HG02970 (cell line): ENCODE measurements at regions not wholly inside any gene's neighbourhood (a gene's known extent, or its start where the extent isn't known, plus 50 kb on each side); places are given as distances from the start of the nearest gene placed in this dataset.

ENCODE experiments used
- ATAC-seq: cut with Tn5 transposase; IDR thresholded peaks from one replicate; pipeline ENCODE4 v1.9.1; 2021; ENCODE audit warnings: mild to moderate bottlenecking, moderate library complexity, moderate number of reproducible peaks; ENCODE audit not compliant: unreplicated experiment, low FRiP score

DNA sequence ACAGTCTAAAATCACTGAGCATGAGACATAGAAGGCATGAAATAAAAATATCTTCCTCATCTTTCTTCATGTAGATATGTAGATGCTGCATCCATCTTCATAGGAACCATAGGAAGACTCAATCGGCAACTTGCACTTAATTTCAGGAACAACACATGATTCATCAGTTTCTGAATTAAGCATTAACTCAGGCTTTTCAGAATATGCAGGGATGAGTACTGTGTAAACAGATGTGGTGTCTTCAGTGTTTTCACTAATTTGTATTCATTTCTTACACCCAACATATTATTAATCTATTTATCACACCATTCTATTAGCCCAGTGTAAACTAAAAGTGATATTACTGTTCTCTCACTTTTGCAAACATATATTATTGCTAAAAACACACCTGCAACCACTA is 305.9 kb upstream of the DAB2 start:
- ATAC-seq = no peak

DNA sequence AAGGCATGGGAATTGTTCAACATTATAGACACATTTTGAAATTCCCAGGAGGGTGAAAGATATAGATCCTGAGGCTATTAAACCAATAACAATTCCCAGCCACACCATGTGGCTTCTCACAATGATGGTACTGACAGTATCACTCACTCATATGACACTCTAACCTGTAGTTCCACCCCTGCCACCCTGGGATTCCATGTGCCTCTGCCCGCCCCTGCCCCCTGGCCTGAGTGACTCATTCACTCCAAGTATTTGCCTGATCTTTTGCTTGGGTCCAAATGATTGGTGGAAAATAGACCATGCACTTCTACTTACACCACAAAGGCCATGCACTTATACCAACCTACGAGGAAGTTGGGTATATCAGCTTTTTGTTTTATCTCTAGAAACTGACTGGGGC is 305.2 kb upstream of the DAB2 start:
- no peak for ATAC-seq

DNA sequence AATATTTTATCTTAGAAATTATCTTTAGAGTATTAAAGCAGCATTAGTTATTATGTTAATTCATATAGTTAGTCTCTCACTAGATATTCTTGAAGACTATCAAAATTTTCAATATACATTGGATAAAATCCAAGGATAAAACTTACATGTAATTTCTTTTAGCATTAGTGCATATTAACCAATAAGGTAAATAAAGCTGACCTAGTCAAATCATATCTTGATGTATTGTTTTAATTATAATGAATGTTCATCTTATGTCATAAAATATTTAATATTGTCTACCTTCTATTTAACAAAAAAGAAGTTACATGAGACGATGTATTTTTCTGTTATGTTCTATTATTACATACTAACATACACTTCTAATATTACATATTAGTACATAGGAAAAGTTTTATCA is 301.7 kb upstream of the DAB2 start:
- ATAC-seq = no peak

DNA sequence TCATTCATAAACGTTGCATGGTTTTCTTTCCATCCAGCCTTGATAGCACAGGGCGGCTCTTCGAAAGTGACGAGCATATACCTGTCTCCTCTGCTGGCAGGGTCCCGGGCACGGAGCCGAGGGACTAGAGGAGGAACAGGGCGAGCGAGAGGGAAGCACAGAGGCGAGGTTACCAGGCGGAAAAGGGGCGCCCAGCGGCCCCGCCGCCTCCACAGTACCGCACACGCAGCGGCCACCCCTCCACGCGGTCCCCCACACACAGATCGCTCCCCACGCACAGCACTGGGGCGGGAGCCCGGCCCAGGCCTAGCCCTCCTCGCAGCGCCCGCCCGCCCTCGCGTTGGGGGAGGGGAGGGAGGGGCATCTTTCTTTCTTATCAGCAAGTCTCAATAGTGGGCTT is 296.6 kb upstream of the DAB2 start:
- ATAC-seq = no peak

DNA sequence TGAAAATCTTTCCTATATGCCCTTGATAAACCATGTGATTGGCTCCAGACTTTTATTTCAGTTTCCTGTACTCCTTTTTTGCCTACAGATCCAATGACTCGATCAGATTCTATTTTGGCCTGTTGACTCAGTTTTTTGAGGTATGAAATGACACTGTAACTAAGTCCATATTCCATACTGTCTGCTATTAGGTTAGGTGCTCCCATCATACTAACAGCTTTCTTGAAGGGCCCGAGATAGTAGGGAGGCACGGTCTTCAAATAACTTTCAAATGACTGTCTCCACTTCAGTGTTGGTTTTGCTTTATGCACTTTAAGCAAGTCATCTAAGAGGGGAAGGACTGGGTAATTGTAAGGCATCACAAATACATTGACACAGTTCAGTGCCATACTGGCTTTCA is 295.4 kb upstream of the DAB2 start:
- no peak for ATAC-seq

DNA sequence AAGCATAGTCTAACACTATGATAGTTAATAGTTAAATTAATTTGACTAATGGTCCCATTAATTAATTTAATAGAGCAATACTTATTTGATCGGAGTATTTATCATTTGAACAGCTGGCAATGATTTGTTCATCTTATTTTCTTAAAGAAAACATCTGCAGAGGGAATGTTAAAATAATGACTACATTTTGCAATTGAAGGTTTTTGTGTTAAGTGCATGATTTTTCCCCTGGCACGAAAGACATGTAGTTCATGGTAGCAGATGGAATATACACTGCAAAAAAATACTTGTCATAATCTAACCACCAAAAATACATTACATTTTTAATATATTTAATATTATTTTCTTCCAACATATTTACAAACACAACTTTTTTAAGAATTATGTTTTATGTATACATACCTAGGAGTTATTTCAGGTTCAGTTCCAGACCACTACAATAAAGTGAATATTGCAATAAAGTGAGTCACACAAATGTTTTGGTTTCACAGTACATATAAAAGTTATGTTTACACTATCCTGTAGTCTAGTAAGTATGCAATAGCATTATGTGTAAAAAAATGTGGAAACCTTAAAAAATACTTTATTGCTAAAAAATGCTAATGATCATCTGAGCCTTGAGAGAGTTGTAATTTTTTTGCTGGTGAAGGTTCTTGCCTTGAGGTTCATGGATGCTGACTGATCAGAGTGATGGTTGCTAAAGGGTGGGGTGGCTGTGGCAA is 292.6 kb upstream of the DAB2 start:
- ATAC-seq = no peak

DNA sequence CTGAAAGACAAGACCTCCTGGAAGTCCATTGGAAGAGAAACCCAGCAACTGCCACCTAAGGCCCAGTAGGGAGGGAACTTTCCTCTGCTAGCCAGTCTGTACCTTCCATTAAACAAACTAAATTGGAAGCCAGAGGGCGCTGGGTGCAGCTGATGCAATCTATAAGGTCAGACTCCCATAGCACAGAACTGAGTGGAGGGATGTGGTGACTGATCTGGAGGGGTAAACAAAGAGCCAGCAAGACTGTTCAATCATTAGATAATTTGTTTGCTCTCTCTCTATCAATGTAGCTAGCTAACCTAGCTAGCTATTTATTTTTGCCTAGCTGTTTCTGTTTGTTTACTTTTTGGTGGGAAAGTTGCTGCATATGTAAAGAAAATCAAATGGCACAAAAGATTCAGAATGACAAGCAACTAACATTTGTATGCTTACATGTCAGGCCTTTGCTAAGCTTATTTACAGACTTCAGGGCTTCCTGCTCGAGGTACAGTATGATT is 291.8 kb upstream of the DAB2 start:
- no peak for ATAC-seq

DNA sequence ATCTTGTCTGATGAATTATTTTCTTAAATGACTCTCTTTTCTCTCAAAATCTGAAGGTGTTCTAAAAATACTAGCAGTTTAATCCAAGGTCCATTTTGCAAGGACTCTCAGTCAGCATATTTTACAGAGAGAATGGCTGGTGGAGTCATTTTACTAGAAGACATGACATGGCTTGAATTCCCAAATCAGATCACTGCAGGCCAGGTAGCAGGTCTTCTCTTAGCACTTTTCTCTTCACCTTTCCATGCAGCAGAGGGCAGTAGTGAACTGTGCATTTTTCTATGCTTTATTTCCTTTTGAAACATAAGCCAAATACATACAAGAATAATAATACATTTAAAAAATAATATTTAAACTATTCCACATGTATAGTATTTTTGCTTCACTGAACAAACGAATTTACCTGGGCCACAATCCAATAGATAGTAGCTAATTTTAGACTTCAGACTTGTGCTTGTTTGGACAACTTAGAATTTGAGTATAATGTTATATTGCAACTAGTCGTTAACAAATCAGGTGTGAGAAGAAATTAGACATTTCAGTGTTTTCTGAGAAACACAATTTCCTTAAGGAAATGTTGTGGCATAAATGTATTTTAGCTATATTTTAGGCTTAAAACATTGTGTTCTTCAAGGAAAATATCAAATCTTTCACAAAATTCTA is 289.4 kb upstream of the DAB2 start:
- no peak for ATAC-seq

DNA sequence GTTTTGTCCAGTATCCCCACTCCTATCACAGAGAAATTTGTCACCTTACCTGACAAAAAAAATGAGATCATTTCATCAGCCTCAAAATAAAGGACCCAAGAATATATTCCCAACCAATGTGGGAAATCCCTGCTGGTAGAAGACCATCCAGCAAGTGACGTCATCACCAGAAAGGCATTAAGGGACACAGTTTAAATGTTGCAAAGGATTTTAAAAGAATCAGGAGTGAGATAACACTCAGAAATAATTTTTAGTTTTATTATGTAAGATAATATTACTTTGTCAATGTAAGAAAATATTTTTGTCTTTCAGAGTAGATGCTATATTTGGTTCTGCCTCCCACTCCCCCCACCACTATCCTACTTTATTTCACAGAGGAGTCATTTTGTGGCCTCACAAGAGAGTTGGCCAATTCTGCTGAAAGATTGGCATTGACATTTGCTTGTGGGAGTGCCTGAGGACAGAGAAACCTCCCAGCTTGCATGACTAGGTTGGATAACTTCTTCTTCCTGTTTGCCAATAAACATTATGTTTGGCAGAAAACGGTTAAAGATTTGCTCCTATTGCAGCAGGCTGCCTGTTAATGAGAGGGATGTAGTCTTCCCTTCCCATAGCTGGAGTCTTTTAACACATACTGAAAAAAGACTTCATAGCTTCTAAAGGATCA is 288.6 kb upstream of the DAB2 start:
- no peak for ATAC-seq

DNA sequence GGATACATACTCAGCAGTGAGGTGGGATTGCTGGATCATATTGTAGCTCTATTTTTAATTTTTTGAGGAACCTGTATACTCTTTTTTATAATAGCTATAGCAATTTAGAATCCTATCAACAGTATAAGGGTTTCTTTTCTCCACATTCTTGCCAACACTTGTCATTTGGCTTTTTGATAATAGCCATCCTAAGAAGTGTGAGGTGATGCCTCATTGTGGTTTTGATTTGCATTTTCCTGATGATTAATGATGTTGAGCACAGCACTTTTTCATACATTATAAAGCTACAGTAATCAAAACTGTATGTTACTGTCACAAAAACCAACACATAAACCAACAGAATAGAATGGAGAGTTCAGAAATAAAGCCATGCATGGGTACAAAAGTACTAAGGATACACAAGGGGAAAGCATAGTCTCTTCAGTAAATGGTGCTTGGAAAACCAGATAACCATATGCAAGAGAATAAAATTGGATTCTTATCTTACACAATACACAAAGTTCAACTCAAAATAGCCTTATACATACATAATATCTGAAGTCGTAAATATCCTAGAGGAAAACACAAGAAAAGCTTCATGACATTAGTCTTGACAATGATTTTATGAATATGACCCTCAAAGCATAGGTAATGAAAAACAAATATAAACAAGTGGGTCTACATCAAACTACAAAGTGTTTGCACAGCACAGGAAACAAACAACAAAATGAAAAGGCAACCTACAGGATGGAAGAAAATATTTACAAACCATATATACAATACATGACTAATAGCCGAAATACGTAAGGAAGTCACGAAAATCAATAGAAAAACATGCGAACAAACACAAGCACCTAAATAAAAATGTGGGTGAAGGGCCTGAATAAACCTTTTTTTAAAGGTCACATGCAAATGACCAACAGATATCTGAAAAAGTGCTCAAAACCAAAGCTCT is 287.8 kb upstream of the DAB2 start:
- no peak for ATAC-seq

DNA sequence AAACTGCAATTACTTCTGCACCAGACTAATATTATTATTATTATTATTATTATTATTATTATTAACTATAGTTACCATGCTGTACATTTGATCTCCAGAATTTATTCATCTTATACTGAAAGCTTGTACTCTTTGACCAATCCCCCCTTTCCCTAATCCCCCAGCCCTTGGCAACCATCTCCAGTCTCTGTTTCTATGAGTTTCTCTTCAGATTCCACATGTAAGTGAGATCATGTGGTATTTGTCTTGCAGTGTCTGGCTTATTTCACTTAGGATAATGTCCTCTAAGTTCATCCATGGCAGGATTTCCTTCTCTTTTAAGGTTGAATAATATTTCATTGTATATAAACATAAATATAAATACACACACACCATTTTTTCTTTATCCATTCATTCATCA is 287.0 kb upstream of the DAB2 start:
- no peak for ATAC-seq

DNA sequence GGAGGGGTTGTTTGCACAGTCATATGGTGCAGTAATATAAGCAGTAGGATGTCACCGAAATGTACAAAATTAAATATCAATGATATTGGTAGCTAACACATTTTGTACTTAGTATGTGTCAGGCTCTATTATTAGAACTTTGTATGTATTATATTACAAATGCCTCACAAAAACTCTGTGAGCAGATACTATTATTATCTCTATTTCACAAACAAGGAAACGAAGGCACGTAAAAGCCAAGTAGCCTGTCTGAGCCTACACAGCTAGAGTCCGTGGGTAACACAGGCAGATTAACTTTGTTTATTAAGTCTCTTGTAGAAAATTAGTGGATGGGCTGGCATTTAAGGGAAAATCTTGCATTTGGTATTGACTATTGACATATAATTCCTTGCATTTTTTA is 284.3 kb upstream of the DAB2 start:
- ATAC-seq = no peak

DNA sequence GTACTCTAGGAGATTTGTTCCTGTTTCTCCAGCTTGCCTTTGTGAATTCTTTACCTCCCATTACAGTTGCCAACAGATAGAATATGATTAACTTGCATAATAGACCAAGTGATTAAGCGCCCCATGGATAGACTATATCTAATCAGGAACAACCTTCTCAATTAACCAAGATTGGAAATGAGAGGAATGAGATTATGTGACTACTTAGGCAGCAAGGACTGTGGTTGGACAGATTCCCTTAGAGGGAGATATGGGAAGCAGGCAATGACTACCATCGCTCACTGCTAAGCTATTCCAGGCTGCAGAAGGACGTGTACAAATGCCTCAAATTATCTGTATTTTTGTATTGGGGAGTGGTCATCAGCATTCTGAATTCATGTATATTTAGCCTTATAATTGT is 278.1 kb upstream of the DAB2 start:
- no peak for ATAC-seq

DNA sequence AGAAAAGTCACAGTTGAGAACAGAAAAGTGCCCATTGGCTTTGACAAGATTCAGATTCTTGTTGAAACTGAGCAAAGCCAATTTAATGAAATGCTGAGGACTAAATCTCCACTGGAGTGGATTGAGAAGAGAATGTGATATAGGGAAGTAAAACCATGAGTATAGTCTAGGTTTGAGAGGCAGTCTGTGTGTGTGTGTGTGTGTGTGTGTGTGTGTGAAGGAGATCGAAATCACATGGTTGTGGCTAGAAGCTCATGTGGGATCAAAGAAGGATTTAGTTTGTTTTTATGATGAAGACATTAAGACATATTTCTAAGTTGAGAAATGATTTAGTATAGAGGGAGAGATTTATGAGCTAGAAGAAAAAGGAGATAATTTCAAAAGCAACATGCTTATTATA is 275.7 kb upstream of the DAB2 start:
- no peak for ATAC-seq

DNA sequence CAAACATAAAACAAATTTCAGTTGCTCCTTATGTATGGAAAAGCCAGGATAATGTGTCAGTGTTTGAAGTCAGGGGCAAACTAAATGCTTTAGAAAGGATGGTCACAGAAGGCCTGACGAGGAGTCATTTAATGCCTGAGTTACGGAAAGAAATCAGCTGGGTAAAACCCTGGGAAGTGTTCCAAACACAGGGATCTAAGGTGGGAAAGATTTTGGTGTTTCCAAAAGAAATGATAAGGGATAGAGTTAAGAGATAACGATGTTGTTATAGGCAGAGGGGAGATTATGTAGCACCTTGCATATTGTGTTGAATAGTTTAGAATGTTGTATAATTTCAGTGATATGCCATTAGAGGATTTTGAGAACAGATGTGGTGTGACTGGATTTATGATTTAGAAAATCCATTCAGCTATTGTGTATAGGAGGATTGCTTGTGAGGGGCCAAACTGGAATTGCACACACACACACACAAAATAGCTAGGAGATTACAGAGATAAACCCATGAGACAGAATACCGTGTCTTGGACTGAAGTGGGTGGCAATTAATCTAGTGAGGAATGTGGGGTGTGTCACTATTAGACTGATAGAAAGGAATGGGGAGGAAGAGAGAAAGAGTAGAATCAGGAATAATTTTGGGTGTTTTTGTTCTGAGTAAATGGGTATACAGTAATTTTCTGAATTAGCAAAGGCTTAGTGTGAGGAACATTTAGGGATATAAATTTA is 274.2 kb upstream of the DAB2 start:
- ATAC-seq = no peak

DNA sequence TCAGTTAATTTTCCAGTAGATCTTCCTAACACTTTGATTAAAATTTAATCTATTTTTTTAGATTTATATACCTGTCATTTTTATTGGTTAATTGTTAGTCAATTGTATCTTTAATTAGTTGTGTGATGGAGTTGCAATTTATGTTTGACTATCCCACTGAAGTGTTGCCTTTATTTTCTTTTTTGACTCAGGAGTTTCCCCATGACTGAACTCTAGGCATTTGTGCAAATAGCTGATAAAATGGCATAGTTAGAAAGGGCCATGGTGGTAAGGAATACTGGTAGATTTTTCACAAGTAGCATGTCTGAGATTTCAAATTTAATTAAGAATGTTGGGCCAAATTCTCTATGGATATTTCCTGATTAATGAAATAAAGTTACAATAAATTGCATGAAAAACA is 273.1 kb upstream of the DAB2 start:
- ATAC-seq = no peak

DNA sequence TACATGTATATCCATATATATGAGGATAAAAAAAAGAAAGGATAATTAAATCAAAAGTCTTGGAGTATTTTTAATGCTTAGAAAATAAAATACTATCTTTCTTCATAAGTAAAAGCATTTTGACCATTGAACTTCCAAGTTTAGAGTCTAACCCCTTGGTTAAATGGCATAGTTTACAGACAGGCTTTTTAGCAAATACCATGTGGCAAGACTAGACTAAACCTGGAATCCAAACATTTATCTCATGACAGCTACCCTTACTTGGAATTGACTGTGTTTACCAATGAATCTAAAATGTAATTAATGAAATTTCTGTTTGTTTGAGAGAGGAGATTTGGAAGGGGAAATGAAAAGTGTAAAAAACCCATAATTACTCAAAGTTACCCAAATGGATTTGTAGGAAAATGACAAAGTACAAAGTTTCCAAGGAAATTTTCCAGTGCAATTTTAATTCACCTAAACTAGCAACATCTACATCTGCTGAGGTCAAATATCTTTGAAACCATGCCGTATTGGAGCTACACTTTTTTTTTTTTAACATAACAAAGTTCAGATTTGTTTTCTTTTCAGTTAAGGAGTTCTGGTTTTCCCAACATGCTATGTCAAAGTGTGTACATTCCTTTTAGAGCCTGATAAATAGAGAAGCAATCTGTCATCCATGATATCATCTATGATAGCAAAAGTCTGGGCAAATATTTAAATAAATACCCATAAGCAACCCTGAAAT is 272.1 kb upstream of the DAB2 start:
- no peak for ATAC-seq

DNA sequence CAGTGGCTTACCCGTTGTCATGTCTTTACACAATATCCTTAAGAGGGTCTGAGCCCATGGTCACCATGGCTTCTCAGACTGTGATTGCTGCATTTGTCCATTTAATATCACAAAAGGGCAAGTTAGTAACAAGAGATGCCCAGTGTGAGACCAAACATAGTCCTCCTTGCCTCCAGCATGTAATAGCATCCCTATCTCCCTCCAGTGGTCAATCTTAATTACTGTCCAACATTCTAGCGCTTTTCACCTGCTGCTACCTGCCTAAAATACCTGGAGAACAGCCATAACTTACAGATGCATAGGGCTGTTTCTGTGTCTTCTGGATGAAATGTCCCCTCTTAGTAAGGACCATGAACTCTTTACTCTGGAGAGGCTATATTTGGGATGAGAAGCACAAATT is 267.2 kb upstream of the DAB2 start:
- no peak for ATAC-seq

DNA sequence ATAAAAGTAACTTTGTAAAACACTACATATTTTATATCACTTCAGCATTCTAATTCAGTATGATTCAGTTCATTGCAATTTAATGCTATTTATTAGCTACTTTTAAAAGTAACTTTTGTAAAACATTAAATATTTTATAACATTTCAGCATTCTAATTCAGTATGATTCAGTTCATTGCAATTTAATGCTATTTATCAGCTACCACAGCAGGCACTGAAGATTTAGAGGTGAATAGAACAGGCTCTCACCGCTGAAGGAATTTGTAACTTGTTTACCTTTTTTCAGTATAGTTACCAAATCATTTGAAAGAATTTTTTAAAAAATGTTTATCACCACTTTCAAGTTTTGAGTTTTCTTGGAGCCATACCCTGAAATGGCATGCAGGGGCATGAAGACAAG is 266.4 kb upstream of the DAB2 start:
- no peak for ATAC-seq
